PC-3 (cell line): ENCODE measurements at regions not wholly inside any gene's neighbourhood (a gene's known extent, or its start where the extent isn't known, plus 50 kb on each side); places are given as distances from the start of the nearest gene placed in this dataset.

Experiments used
- EZH2phosphoT487 ChIP-seq: fragments of 300-600 bp; sonication (generic); IDR thresholded peaks from 2 replicates; pipeline ENCODE4 v1.6.1; 2018; ENCODE audit warnings: mild to moderate bottlenecking, antibody characterized with exemption, low read length, borderline replicate concordance
- TF ChIP-seq, protein P1 (sequence below): fragments of 300-600 bp; sonication (generic); conservative IDR thresholded peaks from 2 replicates; pipeline ENCODE4 v1.5.1; 2017; ENCODE audit warnings: antibody characterized with exemption, low read depth, mild to moderate bottlenecking, low read length

DNA sequence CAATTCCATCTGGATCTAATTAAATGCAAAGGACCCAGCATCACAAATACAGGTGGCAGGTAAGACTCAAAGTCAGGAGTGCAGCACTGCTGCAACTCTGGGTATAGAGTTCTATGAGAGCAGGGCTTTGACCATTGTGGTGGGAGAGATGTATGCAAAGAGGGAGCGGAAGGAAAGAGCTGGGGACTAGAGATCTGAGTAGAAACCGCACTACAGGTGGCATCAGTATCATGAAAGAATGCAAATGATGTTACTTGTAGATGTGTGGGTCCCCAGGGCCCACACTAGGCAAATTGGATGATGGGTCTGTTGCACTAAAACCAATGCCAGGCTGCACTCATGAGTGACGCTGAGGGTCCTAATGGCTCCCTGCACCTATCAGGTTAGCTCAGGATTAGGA lies 287.1 kb upstream of the ASIC2 start:
- TF ChIP-seq, protein P1, sequence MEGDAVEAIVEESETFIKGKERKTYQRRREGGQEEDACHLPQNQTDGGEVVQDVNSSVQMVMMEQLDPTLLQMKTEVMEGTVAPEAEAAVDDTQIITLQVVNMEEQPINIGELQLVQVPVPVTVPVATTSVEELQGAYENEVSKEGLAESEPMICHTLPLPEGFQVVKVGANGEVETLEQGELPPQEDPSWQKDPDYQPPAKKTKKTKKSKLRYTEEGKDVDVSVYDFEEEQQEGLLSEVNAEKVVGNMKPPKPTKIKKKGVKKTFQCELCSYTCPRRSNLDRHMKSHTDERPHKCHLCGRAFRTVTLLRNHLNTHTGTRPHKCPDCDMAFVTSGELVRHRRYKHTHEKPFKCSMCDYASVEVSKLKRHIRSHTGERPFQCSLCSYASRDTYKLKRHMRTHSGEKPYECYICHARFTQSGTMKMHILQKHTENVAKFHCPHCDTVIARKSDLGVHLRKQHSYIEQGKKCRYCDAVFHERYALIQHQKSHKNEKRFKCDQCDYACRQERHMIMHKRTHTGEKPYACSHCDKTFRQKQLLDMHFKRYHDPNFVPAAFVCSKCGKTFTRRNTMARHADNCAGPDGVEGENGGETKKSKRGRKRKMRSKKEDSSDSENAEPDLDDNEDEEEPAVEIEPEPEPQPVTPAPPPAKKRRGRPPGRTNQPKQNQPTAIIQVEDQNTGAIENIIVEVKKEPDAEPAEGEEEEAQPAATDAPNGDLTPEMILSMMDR, result no peak
- no peak for TF ChIP-seq EZH2phosphoT487
